ENCODE measurements at regions not wholly inside any gene's neighbourhood (a gene's known extent, or its start where the extent isn't known, plus 50 kb on each side); places are given as distances from the start of the nearest gene placed in this dataset.

GRCh38 chr10:94194256-94194655 is 168.5 kb downstream of the NOC3L start:
- H3K9ac ChIP-seq (ENCODE audit: low read length), result no peak overlapping the region
- H3K9me3 ChIP-seq (ENCODE audit: control extremely low read depth in 1 of 3, control insufficient read depth in 2 of 3, insufficient read depth in 1 of 3, low read length in 2 of 3), result no peaks in the 10 kb centered on the region
- H3K27me3 ChIP-seq (replicated peaks in 1 of 4; ENCODE audit: control extremely low read depth in 1 of 4, control insufficient read depth in 3 of 4, insufficient read depth in 4 of 4, low read length in 3 of 4), result peaks cover 0 to 5% (median 0%) of the 10 kb centered on the region in 4 experiments
- H2AFZ ChIP-seq (ENCODE audit: insufficient read depth, low read depth, low read length, poor library complexity, severe bottlenecking), result no peak overlapping the region
- H4K20me1 ChIP-seq (ENCODE audit: control insufficient read depth, insufficient read depth, low read length, poor library complexity, severe bottlenecking), result no peaks in the 10 kb centered on the region
- H3K27ac ChIP-seq (ENCODE audit: low read length in 2 of 2), result no peak overlapping the region
- Mint-ChIP-seq H3K9me3 (ENCODE audit: insufficient read depth) (no peaks in the 10 kb centered on the region), H3K27ac (no peak overlapping the region), H3K27me3 (peaks cover 11% of the 10 kb centered on the region), H3K4me1 (no peaks in the 10 kb centered on the region), H3K4me3 (no peak overlapping the region)
- no peak for DNase-seq
- no peaks in the 10 kb centered on the region for H3K4me1 ChIP-seq (ENCODE audit: control insufficient read depth in 2 of 2, insufficient read depth in 2 of 2, low read length in 2 of 2)
- H3K36me3 ChIP-seq (replicated peaks in 1 of 2; ENCODE audit: control extremely low read depth in 1 of 2, control insufficient read depth in 1 of 2, extremely low read depth in 1 of 2, insufficient read depth in 2 of 2, low read length in 1 of 2), result no peaks in the 10 kb centered on the region
- ChIA-PET CTCF (no interaction called here), POLR2A (no interaction called here)
- 22% methylated on average over 1 of the region's 1 CpG for WGBS (ENCODE audit: insufficient coverage)
- intact Hi-C loops (cut with micrococcal nuclease), result no loop called here
- TF ChIP-seq CTCF (IDR thresholded peaks at IDR 0.05) (no peak), EZH2 (IDR thresholded peaks at IDR 0.05; ENCODE audit: borderline replicate concordance, insufficient read depth, low read depth, low read length, poor library complexity, severe bottlenecking) (no peak)
- no peak overlapping the region for H3K4me2 ChIP-seq (replicated peaks; ENCODE audit: low read depth, low read length, poor library complexity, severe bottlenecking)
- ATAC-seq (ENCODE audit: low read depth), result no peak
- H3K79me2 ChIP-seq (ENCODE audit: control insufficient read depth, insufficient read depth, low read length), result no peaks in the 10 kb centered on the region
- no peak overlapping the region for H3K4me3 ChIP-seq (ENCODE audit: control extremely low read depth in 1 of 5, extremely low read depth in 1 of 5, insufficient read depth in 1 of 5, low read depth in 2 of 5, low read length in 4 of 5)

- CTCF ChIA-PET, result interaction anchor here (0.6 kb wide), 1 partner anchor 140 kb away, joined by 3 read pairs; no protein-coding TSS in a partner anchor
- Histone ChIP-seq H4K20me1 (ENCODE audit: control insufficient read depth, insufficient read depth, low read length, poor library complexity, severe bottlenecking) (no peaks in the 10 kb centered on the region), H3K36me3 (replicated peaks in 1 of 2; ENCODE audit: control extremely low read depth in 1 of 2, control insufficient read depth in 1 of 2, extremely low read depth in 1 of 2, insufficient read depth in 2 of 2, low read length in 1 of 2) (no peaks in the 10 kb centered on the region), H3K4me2 (replicated peaks; ENCODE audit: low read depth, low read length, poor library complexity, severe bottlenecking) (no peak overlapping the region), H3K27ac (ENCODE audit: low read length in 2 of 2) (no peak overlapping the region), H3K9me3 (ENCODE audit: control extremely low read depth in 1 of 3, control insufficient read depth in 2 of 3, insufficient read depth in 1 of 3, low read length in 2 of 3) (peaks cover 0 to 1% (median 0%) of the 10 kb centered on the region in 3 donors), H3K4me1 (ENCODE audit: control insufficient read depth in 2 of 2, insufficient read depth in 2 of 2, low read length in 2 of 2) (no peaks in the 10 kb centered on the region), H2AFZ (ENCODE audit: insufficient read depth, low read depth, low read length, poor library complexity, severe bottlenecking) (no peak overlapping the region), H3K79me2 (ENCODE audit: control insufficient read depth, insufficient read depth, low read length) (no peaks in the 10 kb centered on the region), H3K4me3 (ENCODE audit: control extremely low read depth in 1 of 5, extremely low read depth in 1 of 5, insufficient read depth in 1 of 5, low read depth in 2 of 5, low read length in 4 of 5) (no peak overlapping the region), H3K27me3 (replicated peaks in 1 of 4; ENCODE audit: control extremely low read depth in 1 of 4, control insufficient read depth in 3 of 4, insufficient read depth in 4 of 4, low read length in 3 of 4) (no peaks in the 10 kb centered on the region), H3K9ac (ENCODE audit: low read length) (no peak overlapping the region)
- H3K4me3 Mint-ChIP-seq, result no peak overlapping the region
- DNase-seq (no peak), ATAC-seq (ENCODE audit: low read depth) (no peak)
- H3K27me3 Mint-ChIP-seq, result peaks cover 18% of the 10 kb centered on the region
- no peaks in the 10 kb centered on the region for H3K4me1 Mint-ChIP-seq
- H3K27ac Mint-ChIP-seq, result no peak overlapping the region
- POLR2A ChIA-PET, result no interaction called here
- no peak for TF ChIP-seq EZH2 (IDR thresholded peaks at IDR 0.05; ENCODE audit: borderline replicate concordance, insufficient read depth, low read depth, low read length, poor library complexity, severe bottlenecking)
- TF ChIP-seq CTCF (IDR thresholded peaks at IDR 0.05), result no peak
- intact Hi-C loops (cut with micrococcal nuclease), result no loop called here
- H3K9me3 Mint-ChIP-seq (ENCODE audit: insufficient read depth), result no peaks in the 10 kb centered on the region
These were observed 165.5 kb downstream of the NOC3L start for GRCh38 chr10:94197241-94197640.
